A673 (cell line): ENCODE measurements at regions not wholly inside any gene's neighbourhood (a gene's known extent, or its start where the extent isn't known, plus 50 kb on each side); places are given as distances from the start of the nearest gene placed in this dataset.

Experiments used
- EZH2 ChIP-seq: fragments of 200-600 bp; sonication (generic); IDR thresholded peaks from 2 replicates; pipeline ENCODE4 v1.6.1; 2017; ENCODE audit warnings: borderline replicate concordance, low read depth, mild to moderate bottlenecking, mixed read lengths, antibody characterized with exemption, low read length; ENCODE audit not compliant: poor library complexity, severe bottlenecking
- TF ChIP-seq, protein P1 (sequence below): fragments of 300-800, 200-600 bp; sonication (generic); conservative IDR thresholded peaks from 2 replicates; pipeline ENCODE4 v1.5.1; 2017; ENCODE audit warnings: low read depth, mild to moderate bottlenecking, antibody characterized with exemption, low read length, moderate library complexity, mixed read lengths

DNA sequence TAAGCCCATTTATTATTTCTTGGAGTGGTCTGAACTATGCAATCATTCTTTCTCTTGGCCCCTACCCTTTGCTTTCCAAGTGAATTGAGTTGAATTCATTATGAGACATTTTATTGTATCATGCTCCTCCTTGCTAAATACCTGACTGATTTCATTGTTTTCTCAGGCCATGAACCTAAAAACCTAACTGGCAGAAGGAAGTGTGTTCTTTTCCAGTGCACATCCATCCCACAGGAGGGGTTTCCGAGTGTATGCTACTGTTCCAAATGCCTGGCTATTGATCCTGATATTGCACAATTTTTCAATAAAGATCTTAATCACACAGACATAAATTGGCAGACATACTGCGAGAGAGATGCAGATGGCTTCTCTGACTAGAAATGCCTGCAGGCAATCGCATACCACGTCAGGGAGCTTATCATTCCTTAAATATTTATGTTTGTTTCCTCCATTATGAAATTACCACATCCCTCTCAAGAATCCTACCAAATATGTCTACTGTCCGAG lies 162.2 kb upstream of the EGLN3 start:
- TF ChIP-seq, protein P1, sequence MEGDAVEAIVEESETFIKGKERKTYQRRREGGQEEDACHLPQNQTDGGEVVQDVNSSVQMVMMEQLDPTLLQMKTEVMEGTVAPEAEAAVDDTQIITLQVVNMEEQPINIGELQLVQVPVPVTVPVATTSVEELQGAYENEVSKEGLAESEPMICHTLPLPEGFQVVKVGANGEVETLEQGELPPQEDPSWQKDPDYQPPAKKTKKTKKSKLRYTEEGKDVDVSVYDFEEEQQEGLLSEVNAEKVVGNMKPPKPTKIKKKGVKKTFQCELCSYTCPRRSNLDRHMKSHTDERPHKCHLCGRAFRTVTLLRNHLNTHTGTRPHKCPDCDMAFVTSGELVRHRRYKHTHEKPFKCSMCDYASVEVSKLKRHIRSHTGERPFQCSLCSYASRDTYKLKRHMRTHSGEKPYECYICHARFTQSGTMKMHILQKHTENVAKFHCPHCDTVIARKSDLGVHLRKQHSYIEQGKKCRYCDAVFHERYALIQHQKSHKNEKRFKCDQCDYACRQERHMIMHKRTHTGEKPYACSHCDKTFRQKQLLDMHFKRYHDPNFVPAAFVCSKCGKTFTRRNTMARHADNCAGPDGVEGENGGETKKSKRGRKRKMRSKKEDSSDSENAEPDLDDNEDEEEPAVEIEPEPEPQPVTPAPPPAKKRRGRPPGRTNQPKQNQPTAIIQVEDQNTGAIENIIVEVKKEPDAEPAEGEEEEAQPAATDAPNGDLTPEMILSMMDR = no peak
- TF ChIP-seq EZH2 = no peak
